SK-N-SH (cell line): ENCODE measurements at regions not wholly inside any gene's neighbourhood (a gene's known extent, or its start where the extent isn't known, plus 50 kb on each side); places are given as distances from the start of the nearest gene placed in this dataset.

ENCODE experiments used
- CHD2 ChIP-seq: fragments of 150-350 bp; IDR thresholded peaks from 2 replicates; pipeline ENCODE4 v1.6.1; 2018; ENCODE audit warnings: low read length; ENCODE audit not compliant: partially characterized antibody
- EP300 ChIP-seq, 2 experiments: IDR thresholded peaks; 2 replicates each; pipeline versions ENCODE4 v1.4.0 to v1.6.1; 2012; ENCODE audit warnings: borderline replicate concordance in 1 of 2, low read depth in 1 of 2, low read length in 1 of 2
- GABPA ChIP-seq: IDR thresholded peaks from 2 replicates; pipeline ENCODE4 v1.4.0; 2012; ENCODE audit warnings: low read depth, mild to moderate bottlenecking
- JUND ChIP-seq: IDR thresholded peaks from 2 replicates; pipeline ENCODE4 v1.4.0; 2012
- MXI1 ChIP-seq: IDR thresholded peaks from 2 replicates; pipeline ENCODE4 v1.6.1; 2012; ENCODE audit warnings: mild to moderate bottlenecking, low read depth, low read length, improper control_type of control experiment
- POLR2AphosphoS5 ChIP-seq: IDR thresholded peaks from 2 replicates; pipeline ENCODE4 v1.6.1; 2012; ENCODE audit warnings: low read depth, low read length
- RFX5 ChIP-seq: IDR thresholded peaks from 2 replicates; pipeline ENCODE4 v1.6.1; 2012; ENCODE audit warnings: mild to moderate bottlenecking, improper control_type of control experiment, low read length
- SMC3 ChIP-seq: IDR thresholded peaks from 2 replicates; pipeline ENCODE4 v1.6.1; 2012; ENCODE audit warnings: low read depth, low read length, improper control_type of control experiment
- TAF1 ChIP-seq: IDR thresholded peaks from 2 replicates; pipeline ENCODE4 v1.6.1; 2012; ENCODE audit warnings: low read depth, mild to moderate bottlenecking, low read length, moderate library complexity, borderline replicate concordance
- YY1 ChIP-seq: IDR thresholded peaks from 2 replicates; pipeline ENCODE4 v1.4.0; 2012; ENCODE audit warnings: low read depth, mild to moderate bottlenecking
- TF ChIP-seq, protein P1 (sequence below): fragments of 150-350 bp; IDR thresholded peaks from 2 replicates; pipeline ENCODE4 v1.6.1; 2017; ENCODE audit warnings: antibody characterized with exemption, low read length, low read depth, borderline replicate concordance
- TF ChIP-seq, protein P2 (sequence below): fragments of 200-600 bp; sonication (generic); IDR thresholded peaks from 2 replicates; pipeline ENCODE4 v1.6.1; 2017; ENCODE audit warnings: antibody characterized with exemption, mild to moderate bottlenecking, moderate library complexity

DNA sequence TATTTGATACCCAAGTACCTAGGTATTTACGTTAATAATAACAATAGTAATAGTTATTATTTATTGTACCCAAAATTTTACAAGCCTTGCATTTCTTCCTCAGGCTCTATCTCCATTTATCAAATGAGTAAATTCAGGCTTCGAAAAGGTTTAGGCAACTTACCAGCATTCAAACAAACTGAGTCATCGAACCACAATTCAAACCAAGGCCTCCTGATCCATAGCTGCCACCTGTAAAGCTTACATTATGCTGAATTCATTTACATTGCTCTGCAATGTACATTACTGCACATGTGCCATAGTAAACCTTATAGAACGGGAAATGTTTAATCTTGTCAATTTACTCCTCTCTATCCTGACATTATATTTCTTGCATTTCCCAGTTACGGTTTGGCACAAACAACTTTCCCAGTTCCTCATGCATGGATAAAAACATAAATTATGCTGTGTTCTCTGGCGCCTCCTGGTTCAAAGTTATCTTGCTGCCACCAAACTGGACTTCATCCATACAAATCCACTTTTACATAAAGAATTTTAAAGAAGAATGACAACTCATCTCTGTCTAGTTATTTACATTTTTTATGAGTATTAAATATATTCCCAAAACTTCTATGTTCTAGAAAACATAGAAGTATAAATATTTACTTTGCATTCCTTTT lies 360.6 kb upstream of the SOX9 start:
- TF ChIP-seq MXI1 (no peak), CHD2 (no peak), GABPA (no peak), JUND (peak; percentile 52; the same call in 1 of the 2 replicates), RFX5 (no peak), TAF1 (no peak), POLR2AphosphoS5 (no peak), YY1 (no peak), SMC3 (peak; percentile 47), EP300 (IDR thresholded peaks at IDR 0.05; ENCODE audit: borderline replicate concordance in 1 of 2, low read depth in 1 of 2, low read length in 1 of 2) (no peak)
- TF ChIP-seq, protein P1, sequence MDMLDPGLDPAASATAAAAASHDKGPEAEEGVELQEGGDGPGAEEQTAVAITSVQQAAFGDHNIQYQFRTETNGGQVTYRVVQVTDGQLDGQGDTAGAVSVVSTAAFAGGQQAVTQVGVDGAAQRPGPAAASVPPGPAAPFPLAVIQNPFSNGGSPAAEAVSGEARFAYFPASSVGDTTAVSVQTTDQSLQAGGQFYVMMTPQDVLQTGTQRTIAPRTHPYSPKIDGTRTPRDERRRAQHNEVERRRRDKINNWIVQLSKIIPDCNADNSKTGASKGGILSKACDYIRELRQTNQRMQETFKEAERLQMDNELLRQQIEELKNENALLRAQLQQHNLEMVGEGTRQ, result no peak
- TF ChIP-seq, protein P2, sequence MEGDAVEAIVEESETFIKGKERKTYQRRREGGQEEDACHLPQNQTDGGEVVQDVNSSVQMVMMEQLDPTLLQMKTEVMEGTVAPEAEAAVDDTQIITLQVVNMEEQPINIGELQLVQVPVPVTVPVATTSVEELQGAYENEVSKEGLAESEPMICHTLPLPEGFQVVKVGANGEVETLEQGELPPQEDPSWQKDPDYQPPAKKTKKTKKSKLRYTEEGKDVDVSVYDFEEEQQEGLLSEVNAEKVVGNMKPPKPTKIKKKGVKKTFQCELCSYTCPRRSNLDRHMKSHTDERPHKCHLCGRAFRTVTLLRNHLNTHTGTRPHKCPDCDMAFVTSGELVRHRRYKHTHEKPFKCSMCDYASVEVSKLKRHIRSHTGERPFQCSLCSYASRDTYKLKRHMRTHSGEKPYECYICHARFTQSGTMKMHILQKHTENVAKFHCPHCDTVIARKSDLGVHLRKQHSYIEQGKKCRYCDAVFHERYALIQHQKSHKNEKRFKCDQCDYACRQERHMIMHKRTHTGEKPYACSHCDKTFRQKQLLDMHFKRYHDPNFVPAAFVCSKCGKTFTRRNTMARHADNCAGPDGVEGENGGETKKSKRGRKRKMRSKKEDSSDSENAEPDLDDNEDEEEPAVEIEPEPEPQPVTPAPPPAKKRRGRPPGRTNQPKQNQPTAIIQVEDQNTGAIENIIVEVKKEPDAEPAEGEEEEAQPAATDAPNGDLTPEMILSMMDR, result peak; percentile 38; the same call in 1 of the 2 replicates
